GM19438 (cell line): ENCODE measurements at regions not wholly inside any gene's neighbourhood (a gene's known extent, or its start where the extent isn't known, plus 50 kb on each side); places are given as distances from the start of the nearest gene placed in this dataset.

Experiments
- ATAC-seq: cut with Tn5 transposase; IDR thresholded peaks from one replicate; pipeline ENCODE4 v1.9.1; 2021; ENCODE audit warnings: low read depth; ENCODE audit not compliant: unreplicated experiment

GRCh38 chr4:162661913-162662312 lies 498.1 kb upstream of the FSTL5 start:
- ATAC-seq = no peak

- ATAC-seq = no peak
Observed at GRCh38 chr4:162659716-162660115, 495.9 kb upstream of the FSTL5 start.

- no peak for ATAC-seq
Observed at GRCh38 chr4:162657966-162658365, 494.2 kb upstream of the FSTL5 start.

- ATAC-seq = no peak
Observed at GRCh38 chr4:162650166-162650565, 486.4 kb upstream of the FSTL5 start.

GRCh38 chr4:162645381-162645780 lies 481.6 kb upstream of the FSTL5 start:
- ATAC-seq = no peak

GRCh38 chr4:162644346-162644745 lies 480.5 kb upstream of the FSTL5 start:
- ATAC-seq = no peak

GRCh38 chr4:162640152-162640551 lies 476.4 kb upstream of the FSTL5 start:
- ATAC-seq = no peak

GRCh38 chr4:162634390-162634789 lies 470.6 kb upstream of the FSTL5 start:
- no peak for ATAC-seq

GRCh38 chr4:162622664-162623063 lies 458.9 kb upstream of the FSTL5 start:
- ATAC-seq = no peak

- no peak for ATAC-seq
Observed at GRCh38 chr4:162610116-162610515, 446.3 kb upstream of the FSTL5 start.

GRCh38 chr4:162586266-162586665 lies 422.5 kb upstream of the FSTL5 start:
- ATAC-seq = no peak

- no peak for ATAC-seq
Observed at GRCh38 chr4:162582180-162582579, 418.4 kb upstream of the FSTL5 start.

GRCh38 chr4:162565730-162566129 lies 401.9 kb upstream of the FSTL5 start:
- no peak for ATAC-seq

GRCh38 chr4:162560073-162560472 lies 396.3 kb upstream of the FSTL5 start:
- ATAC-seq = no peak

GRCh38 chr4:162557516-162558106 lies 393.8 kb upstream of the FSTL5 start:
- ATAC-seq = no peak

- no peak for ATAC-seq
Observed at GRCh38 chr4:162535121-162535520, 371.3 kb upstream of the FSTL5 start.

GRCh38 chr4:162523171-162523570 lies 359.4 kb upstream of the FSTL5 start:
- ATAC-seq = no peak

GRCh38 chr4:162522724-162523123 lies 358.9 kb upstream of the FSTL5 start:
- no peak for ATAC-seq

- no peak for ATAC-seq
Observed at GRCh38 chr4:162510937-162511336, 347.1 kb upstream of the FSTL5 start.

GRCh38 chr4:162510115-162510514 lies 346.3 kb upstream of the FSTL5 start:
- no peak for ATAC-seq

- no peak for ATAC-seq
Observed at GRCh38 chr4:162509333-162509732, 345.5 kb upstream of the FSTL5 start.

GRCh38 chr4:162506253-162506652 lies 342.5 kb upstream of the FSTL5 start:
- ATAC-seq = no peak

- no peak for ATAC-seq
Observed at GRCh38 chr4:162503868-162504267, 340.1 kb upstream of the FSTL5 start.
